ENCODE measurements at regions not wholly inside any gene's neighbourhood (a gene's known extent, or its start where the extent isn't known, plus 50 kb on each side); places are given as distances from the start of the nearest gene placed in this dataset.

- DNase-seq = no peak
Measured at GRCh38 chr5:123906698-123907295, 394.8 kb downstream of the CSNK1G3 start.

GRCh38 chr5:123885081-123885480 is 373.1 kb downstream of the CSNK1G3 start:
- no peak for DNase-seq

GRCh38 chr5:123882965-123883345 is 371.0 kb downstream of the CSNK1G3 start:
- no peak for DNase-seq

- no peak for DNase-seq
Measured at GRCh38 chr5:123882319-123882964, 370.5 kb downstream of the CSNK1G3 start.

GRCh38 chr5:123881759-123882244 is 369.8 kb downstream of the CSNK1G3 start:
- no peak for DNase-seq

- no peak for DNase-seq
Measured at GRCh38 chr5:123880875-123881274, 368.9 kb downstream of the CSNK1G3 start.

- no peak for DNase-seq
Measured at GRCh38 chr5:123879071-123879470, 367.1 kb downstream of the CSNK1G3 start.

- DNase-seq = no peak
Measured at GRCh38 chr5:123876276-123876790, 364.4 kb downstream of the CSNK1G3 start.

- DNase-seq = peak; percentile 54
Measured at GRCh38 chr5:123875561-123876275, 363.7 kb downstream of the CSNK1G3 start.

GRCh38 chr5:123874600-123875201 is 362.7 kb downstream of the CSNK1G3 start:
- no peak for DNase-seq

GRCh38 chr5:123873846-123874245 is 361.9 kb downstream of the CSNK1G3 start:
- DNase-seq = no peak

- DNase-seq = no peak
Measured at GRCh38 chr5:123871373-123871772, 359.4 kb downstream of the CSNK1G3 start.

- DNase-seq = no peak
Measured at GRCh38 chr5:123868881-123869280, 356.9 kb downstream of the CSNK1G3 start.

- peak; percentile 24 for DNase-seq
Measured at GRCh38 chr5:123868267-123868666, 356.3 kb downstream of the CSNK1G3 start.

- DNase-seq = no peak
Measured at GRCh38 chr5:123865641-123866040, 353.7 kb downstream of the CSNK1G3 start.

GRCh38 chr5:123864578-123864977 is 352.6 kb downstream of the CSNK1G3 start:
- no peak for DNase-seq

GRCh38 chr5:123858938-123859337 is 347.0 kb downstream of the CSNK1G3 start:
- no peak for DNase-seq

GRCh38 chr5:123856766-123857165 is 344.8 kb downstream of the CSNK1G3 start:
- no peak for DNase-seq

- DNase-seq = no peak
Measured at GRCh38 chr5:123855609-123856008, 343.6 kb downstream of the CSNK1G3 start.

- DNase-seq = no peak
Measured at GRCh38 chr5:123845356-123846100, 333.6 kb downstream of the CSNK1G3 start.

GRCh38 chr5:123844873-123845272 is 332.9 kb downstream of the CSNK1G3 start:
- no peak for DNase-seq

GRCh38 chr5:123835421-123835820 is 323.4 kb downstream of the CSNK1G3 start:
- DNase-seq = no peak

GRCh38 chr5:123830575-123830974 is 318.6 kb downstream of the CSNK1G3 start:
- no peak for DNase-seq

All from NCI-H2081 treated with DMSO at 0.1 percent for 48 hours (cell line).